ENCODE measurements at regions not wholly inside any gene's neighbourhood (a gene's known extent, or its start where the extent isn't known, plus 50 kb on each side); places are given as distances from the start of the nearest gene placed in this dataset.
A peak's percentile ranks its signal among the peaks of the same experiment; 100 is the strongest.

DNA sequence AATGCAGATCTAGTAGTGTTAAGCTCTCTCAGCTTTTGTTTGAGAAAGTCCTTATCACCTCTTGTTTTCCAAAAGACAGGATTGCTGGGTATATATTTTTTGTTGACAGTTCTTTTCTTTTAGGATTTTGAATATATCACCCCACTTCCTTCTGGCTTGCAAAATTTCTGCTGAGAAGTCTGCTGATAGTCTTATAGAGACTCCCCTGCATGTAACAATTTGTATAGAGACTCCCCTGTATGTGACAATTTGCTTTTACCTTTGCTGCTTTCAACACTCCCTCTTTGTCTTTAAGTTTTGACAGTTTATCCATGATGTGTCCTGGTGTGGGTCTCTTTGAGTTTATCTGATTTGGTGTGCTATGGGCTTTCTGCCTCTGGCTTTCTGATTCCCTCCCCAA is 115.0 kb upstream of the CCDC85A start:
- DNase-seq (ENCODE audit: low read depth): no peak

GRCh38 chr2:56077359-56077915 is 106.4 kb upstream of the CCDC85A start:
- peak; percentile 82 for TF ChIP-seq CTCF (conservative IDR thresholded peaks at IDR 0.05; ENCODE audit: low read depth, low read length)
- DNase-seq (ENCODE audit: low read depth): no peak
- no peak overlapping the region for H3K4me3 ChIP-seq (ENCODE audit: low read length)

More for the DNA sequence above, 115.0 kb upstream of the CCDC85A start:
- no peak overlapping the region for H3K4me3 ChIP-seq (ENCODE audit: low read length)
- no peak for TF ChIP-seq CTCF (conservative IDR thresholded peaks at IDR 0.05; ENCODE audit: low read depth, low read length)

DNA sequence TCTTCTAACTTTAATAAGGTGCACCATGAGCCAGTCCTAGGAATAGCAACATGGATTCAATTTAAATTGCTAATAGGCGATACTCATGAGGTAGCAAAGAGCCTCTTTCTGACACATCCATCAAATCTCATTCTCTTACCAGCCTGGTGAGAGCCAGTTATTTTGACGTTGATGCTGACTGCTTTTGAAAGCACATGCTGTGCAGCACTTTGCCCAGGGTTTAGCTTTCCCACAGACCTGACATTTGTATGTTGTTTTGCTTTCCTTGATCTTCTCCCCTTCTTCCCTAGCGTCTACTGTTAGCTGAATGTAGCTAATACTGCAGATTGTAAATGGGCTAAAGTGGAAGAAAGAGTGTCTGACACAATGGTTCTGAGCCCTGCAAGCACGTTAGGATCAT is 101.1 kb upstream of the CCDC85A start:
- TF ChIP-seq CTCF (conservative IDR thresholded peaks at IDR 0.05; ENCODE audit: low read depth, low read length): no peak
- no peak for DNase-seq (ENCODE audit: low read depth)
- no peak overlapping the region for H3K4me3 ChIP-seq (ENCODE audit: low read length)

- DNase-seq (ENCODE audit: low read depth): no peak
- TF ChIP-seq CTCF (conservative IDR thresholded peaks at IDR 0.05; ENCODE audit: low read depth, low read length): no peak
- H3K4me3 ChIP-seq (ENCODE audit: low read length): no peak overlapping the region
Observed at GRCh38 chr2:56084111-56084901, 99.5 kb upstream of the CCDC85A start.

DNA sequence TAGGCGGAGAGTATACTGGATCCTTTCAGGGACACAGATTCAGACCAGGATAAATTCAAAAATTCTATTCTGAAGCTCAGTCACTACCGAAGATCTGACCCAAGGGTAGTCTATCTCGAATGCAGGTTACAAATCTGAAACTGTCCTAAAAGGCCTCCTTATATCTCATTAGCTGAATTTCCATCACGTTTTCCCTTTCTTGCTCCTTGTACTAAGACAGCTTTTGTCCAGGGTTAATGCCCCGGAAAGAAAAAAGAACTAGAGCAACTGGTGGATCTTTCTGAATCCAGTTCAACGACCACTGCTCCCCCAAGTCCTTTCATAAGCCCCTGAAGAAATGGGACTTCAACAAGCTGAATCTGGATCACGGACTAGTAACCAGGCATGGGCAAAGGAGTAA is 97.5 kb upstream of the CCDC85A start:
- H3K4me3 ChIP-seq (ENCODE audit: low read length): no peak overlapping the region
- no peak for DNase-seq (ENCODE audit: low read depth)
- TF ChIP-seq CTCF (conservative IDR thresholded peaks at IDR 0.05; ENCODE audit: low read depth, low read length): no peak

DNA sequence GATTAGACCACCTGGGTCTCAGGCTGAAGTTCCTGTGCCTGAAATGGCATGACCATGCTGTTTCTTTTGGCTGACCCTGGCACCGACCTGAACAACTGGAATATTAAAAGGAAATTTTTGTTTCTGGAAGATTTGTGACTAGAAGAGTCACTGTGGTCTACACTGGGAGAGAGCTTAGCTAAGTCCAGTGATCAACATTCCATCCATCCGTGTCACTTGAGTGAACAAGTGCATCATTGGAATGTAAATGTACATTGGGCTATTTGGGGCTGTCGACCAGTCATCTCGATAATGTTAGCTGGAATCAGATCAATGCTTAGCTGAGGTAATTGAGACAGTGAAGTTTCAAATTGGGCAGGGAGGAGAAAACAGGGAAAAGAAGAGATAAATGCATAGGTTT is 95.4 kb upstream of the CCDC85A start:
- DNase-seq (ENCODE audit: low read depth): no peak
- no peak overlapping the region for H3K4me3 ChIP-seq (ENCODE audit: low read length)
- TF ChIP-seq CTCF (conservative IDR thresholded peaks at IDR 0.05; ENCODE audit: low read depth, low read length): no peak

- DNase-seq (ENCODE audit: low read depth): no peak
- TF ChIP-seq CTCF (conservative IDR thresholded peaks at IDR 0.05; ENCODE audit: low read depth, low read length): no peak
- no peak overlapping the region for H3K4me3 ChIP-seq (ENCODE audit: low read length)
Observed at GRCh38 chr2:56089931-56090330, 93.9 kb upstream of the CCDC85A start.
